Smooth muscle cell of the brain vasculature (primary cell): ENCODE measurements at regions not wholly inside any gene's neighbourhood (a gene's known extent, or its start where the extent isn't known, plus 50 kb on each side); places are given as distances from the start of the nearest gene placed in this dataset.

Source experiments
- DNase-seq: peaks from one replicate; pipeline ENCODE4 v3.0.0-alpha.2; 2012; ENCODE audit warnings: low read depth, low spot score

DNA sequence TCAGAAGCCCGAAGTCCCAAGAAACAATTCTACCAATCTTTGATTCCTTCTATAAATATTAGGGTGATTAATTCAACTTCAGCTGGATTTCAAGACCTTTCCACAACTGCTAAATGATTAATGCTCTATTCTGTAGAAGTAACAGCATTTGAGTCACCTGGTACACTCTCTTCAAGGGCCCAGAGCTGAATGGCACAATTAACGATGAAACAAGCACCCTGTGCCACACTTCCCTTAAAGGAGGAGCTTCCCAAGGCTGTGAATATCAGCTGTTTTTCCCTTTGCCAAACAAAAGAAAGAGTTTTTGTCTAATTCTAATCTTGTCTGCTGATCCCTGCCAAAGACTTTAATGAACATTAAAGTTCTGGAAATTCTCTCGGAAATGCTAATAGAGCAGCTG, 56.0 kb downstream of the BOD1L2 start:
- DNase-seq, result no peak

DNA sequence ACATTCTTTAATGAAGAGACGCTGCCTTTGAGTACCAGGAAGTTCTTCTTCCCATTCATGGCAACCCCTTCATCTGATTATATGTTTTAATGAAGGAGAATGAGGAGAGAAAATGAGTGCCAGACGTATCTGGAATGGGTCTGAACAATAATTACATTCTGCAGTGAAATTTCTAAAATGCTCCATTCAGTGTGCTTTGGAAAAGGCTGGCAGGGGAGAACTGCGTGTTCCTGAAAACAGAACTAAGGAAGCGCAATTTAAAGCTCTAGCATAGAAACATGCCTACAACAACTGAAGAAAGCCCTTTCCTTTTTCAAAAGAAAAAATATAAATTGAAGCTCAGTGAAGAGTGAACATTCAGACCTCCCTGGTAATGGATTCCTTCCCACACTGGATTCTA, 58.8 kb downstream of the BOD1L2 start:
- DNase-seq, result no peak

DNA sequence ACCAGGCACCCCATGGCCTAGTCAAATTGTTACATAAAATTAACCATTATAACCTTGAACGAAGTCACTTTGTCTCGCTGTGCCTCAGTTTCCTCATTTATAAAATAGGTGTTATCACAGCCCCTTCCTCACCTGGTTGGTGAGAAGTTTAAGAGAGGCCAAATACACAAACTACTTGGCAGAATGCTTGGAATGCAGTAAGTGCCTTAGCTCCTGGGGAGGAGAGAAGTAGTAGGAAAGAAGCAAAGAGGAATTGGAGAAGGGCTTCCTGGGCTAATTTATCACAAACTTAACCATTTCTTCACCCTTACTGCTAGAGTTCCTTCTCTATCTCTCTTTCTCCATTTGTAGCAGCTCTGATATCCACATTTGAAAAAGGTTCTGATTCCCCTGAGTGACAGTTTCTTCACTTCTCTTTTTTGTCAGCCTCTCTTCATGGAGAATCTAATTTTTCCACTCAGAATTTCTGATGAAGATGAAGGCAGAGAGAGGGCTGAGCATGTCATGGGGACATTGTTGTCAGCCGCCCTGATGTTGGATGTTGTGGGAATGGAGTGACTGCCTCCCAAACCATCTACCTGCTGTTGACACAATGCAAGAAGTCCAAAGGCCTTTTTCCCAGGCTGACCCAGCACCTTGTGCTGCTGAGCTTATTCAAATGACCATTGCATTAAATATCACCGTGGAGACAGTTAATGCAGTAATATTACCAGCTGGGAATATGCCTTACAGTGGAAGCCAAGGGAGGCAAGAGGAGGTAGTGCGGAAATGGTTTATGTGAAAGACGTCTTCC, 60.4 kb downstream of the BOD1L2 start:
- DNase-seq, result no peak

DNA sequence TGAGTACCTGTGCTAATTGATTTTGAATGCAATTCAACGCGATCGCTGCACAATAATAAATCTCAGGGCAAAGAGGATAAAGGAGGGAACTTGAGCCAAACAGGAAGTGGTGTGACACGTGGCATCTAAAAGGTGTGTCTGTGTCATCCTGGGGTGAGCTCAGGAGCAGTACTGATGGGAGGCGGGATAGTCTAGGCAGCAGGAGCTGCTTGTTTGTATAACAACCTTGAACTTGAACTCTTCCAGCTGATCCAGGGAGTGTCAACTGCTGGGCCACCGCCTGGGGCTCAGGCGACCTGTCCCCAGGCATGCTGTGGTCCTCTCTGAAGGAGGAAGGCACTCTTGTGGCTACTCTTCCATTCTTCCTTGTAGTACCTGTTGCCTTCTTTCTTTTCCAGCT, 61.2 kb downstream of the BOD1L2 start:
- DNase-seq, result no peak

- DNase-seq, result no peak
These were observed 62.8 kb downstream of the BOD1L2 start for GRCh38 chr18:57209713-57210106.

DNA sequence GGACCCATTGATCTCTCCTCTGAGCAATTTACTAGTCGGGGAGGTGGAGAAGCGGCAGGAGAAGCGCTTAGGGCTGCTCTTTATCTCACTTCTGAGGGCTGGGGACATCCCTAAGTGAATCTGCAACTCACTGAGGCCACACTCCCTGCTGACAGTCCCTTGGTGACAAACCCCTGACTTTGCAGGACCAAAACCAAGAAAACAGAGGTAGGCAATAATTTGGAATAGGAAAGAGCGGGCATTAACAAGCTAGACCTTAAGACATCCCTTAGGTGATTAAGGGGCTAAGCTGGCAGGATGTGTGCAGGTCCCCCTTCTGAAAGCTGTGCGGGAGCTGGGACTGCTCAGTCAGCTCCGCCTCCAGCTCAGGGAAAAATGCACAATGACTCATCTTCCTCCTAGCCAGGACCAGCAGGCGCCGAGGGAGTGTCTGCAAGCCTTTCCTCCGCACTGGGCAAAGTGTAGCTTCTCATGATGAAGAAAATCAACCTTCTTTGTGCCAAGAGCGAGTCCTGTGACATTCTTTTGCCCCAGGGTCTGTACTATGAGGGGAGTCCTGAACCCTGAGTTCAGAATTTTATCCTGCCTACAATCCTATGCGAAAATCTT, 63.3 kb downstream of the BOD1L2 start:
- peak; percentile 32 for DNase-seq

DNA sequence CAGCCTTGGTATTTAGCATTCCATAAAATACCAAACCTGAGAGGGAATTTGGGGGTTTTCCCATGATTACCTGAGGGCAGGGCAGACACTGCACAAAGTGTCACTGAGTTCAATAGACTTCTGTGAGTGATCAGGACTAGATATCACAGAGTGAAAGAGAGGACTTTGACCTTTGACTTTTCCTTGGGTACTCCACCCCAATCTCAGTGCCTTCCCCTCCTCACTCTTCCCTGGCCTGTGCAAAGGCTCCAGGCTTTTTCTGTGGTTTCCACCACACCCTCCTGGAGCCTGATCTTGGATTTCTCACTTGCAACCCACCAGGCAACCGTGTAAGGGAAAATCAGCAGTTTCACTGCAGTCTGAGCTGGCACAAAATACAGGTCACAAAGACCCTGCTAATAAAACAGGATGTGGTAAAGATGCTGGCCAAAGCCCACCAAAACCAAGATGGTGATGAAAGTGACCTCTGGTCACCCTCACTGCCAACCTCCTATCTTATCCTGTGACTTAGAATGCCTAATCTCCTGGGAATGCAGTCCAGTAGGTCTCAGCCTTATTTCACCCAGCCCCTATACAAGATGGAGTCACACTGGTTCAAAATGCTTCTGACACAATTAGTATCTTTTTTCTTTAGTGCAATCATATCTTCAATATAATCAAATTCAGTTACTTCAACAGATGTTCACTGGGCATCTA, 64.0 kb downstream of the BOD1L2 start:
- DNase-seq, result no peak

DNA sequence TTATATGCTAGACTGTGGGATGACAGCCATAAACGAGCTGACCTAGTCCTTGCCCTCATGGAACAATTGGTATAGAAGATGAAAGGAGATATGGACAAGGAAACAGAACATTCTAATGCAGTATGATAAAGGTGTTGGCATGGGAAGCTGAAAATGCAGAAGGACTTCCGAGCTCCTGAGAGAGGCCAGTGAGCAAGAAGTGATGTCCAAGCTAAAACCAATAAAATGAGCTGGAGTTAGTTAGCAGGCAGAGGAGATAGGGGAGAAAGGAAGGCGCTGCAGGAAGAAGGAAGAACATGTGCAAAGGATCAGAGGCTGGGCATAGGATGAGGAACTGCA, 64.5 kb downstream of the BOD1L2 start:
- no peak for DNase-seq

DNA sequence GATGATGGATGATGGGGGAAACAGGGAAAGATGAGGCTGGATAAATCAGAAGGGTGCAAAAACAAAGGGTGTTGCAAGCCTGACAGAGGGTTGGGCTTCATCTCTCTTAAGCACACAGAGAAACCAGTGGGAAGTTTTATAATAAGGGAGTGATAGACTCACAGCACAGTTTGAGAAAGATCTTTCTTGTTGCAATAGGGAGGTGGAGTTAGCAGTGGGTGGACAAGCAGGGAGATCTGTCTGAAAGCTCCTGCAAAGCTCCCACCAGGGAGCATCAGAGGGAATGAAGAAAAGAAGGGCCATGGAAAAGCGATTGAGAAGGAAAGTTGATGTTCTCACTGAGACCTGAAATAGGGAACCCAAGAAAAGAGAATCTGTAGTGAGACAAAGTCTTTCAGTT, 64.9 kb downstream of the BOD1L2 start:
- DNase-seq, result no peak

DNA sequence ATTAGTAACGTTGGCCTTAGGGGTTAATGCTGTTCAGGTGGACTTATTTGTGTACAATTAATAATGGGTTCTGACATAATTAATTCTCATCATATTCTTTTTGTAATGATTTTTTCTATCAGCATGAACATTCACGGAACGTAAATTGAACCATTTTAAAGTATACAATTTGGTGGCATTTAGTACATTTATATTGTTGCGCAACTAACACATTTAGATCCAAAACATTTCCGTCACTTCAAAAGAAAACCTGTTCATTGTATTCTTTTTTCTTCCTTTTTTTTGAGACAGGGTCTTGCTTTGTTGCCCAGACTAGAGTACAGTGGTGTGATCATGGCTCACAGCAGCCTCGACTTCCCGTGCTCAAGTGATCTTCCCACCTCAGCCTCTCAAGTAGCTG, 65.8 kb downstream of the BOD1L2 start:
- no peak for DNase-seq

GRCh38 chr18:57214976-57215375, 68.1 kb downstream of the BOD1L2 start:
- DNase-seq, result no peak

GRCh38 chr18:57218281-57218680, 71.4 kb downstream of the BOD1L2 start:
- DNase-seq, result no peak

DNA sequence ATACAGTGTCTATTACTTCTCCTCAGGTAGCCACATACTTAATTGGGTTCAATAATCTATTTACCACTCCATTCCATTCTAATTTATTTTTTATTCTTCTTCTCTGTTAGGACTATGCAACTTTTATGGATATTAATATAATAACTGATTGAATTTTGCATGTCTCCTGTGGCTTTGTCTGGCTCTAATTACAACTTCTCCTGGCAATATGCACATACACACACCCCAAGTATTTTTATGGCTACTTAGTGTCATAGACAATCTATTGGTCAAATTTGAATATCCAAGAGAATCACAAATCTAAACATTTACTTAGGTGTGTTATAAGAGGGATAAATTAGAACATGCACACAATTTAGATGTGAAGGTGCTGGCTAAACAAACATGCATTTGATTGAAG, 73.1 kb downstream of the BOD1L2 start:
- no peak for DNase-seq

GRCh38 chr18:57220480-57220879, 73.6 kb downstream of the BOD1L2 start:
- DNase-seq, result no peak

DNA sequence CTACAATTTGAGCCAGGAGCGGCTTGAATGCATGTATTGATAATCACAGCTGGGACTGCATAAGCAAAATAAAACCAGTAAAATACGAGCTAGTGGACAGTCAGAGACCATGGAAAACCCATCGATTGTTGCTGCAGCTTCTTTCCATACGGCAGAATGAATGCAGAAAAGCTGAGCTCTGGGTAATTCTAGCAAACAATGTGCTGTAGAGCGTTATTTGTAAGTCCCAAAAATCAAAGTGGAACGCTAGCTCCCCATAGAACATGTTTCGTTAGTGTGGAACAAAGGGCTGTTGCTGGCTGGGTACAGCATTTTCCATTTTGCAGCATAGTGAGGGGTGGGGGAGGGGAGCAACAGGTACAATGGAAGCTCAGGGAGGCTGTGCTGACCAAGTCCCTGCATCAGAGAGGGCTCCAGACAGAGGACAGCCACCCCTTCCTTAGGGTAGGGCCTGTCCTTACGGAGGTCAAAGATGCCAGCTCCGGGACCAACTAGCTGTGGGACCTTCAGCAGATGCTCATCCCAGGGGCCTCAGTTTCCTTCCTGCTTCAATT, 74.1 kb downstream of the BOD1L2 start:
- DNase-seq, result no peak

DNA sequence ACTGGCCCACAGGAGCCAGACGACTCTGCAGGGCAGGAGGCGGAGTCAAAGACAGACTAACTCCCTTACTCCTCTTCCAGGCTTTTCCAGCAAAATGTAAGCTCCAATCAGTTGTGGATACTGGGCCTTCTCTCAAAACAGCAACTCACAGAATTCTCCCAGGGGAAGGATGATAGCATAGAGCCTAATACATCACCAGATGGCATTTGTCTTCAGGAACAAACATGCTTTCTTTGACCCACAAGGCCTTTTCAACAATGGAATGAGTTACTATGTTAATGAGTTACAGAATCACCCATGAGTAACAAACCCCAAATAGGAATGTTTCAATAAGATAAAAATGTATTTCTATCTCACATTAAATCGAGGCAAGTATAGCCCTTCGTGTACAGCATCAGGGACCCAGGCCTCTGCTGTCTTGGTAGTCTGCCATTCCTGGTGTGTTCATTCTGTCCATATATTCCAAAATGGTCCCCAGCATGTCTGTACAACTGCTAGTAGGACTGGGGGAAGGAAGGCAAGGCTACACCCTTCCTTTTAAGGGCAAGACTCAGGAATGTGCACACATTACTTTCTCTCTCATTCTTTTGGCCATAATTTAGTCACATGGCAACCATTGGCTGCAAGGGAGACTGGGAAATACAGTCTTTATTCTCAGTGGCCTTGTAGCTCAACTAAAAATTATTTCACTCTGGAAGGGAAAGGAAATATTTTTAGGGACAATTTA, 76.4 kb downstream of the BOD1L2 start:
- no peak for DNase-seq

GRCh38 chr18:57230861-57231585, 84.1 kb downstream of the BOD1L2 start:
- DNase-seq, result no peak

DNA sequence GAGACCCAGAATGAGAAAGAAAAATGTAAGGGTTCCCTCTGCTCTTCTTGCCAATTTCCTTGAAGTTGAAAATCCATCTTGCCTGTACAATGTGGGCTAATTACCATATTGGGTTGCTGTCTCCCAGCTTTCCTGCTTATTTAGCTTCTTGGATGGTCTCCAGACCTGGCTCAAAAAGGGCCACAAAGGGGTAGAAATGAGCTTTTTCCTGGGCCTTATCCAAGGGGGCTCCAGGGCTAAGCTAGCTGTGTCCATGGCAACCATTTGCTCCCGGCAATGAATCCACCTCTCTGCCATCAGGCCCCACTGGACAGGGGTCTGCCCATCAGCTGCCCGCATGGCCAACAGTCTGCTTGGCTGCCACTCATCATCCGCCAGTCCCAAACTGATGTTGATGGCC, 85.0 kb downstream of the BOD1L2 start:
- DNase-seq, result no peak

- no peak for DNase-seq
These were observed 87.5 kb downstream of the BOD1L2 start for GRCh38 chr18:57234346-57234745.

GRCh38 chr18:57241869-57242268, 95.0 kb downstream of the BOD1L2 start:
- DNase-seq, result no peak

DNA sequence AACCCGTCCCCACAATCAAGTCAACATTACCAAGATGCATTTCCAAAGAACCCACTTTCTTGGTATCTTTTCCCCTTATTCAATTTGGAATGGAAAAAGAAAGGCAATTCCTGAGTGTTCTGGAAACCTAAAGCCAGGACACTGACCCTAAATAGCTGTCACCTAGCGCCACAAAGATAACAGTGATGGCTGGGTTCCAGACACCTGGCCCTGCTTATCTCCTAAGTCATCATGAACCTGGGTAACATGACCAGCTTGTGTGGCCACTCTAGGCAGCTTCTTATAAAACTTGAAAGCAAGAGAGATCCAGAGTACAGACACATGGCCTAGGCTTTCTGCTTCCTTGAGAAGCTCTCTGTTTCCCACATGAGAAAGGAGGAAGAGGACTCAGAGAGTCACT, 95.4 kb downstream of the BOD1L2 start:
- no peak for DNase-seq
